ENCODE measurements at regions not wholly inside any gene's neighbourhood (a gene's known extent, or its start where the extent isn't known, plus 50 kb on each side); places are given as distances from the start of the nearest gene placed in this dataset.

- no peak for DNase-seq (ENCODE audit: low spot score)
- 86% methylated on average over 1 of the region's 1 CpG for WGBS
- TF ChIP-seq HNF4G (IDR thresholded peaks at IDR 0.05) (no peak), GABPA (IDR thresholded peaks at IDR 0.05 in 1 of 2, conservative IDR thresholded peaks at IDR 0.05 in 1 of 2) (no peak)
- Histone ChIP-seq H3K36me3 (ENCODE audit: control insufficient read depth in 4 of 4, insufficient read depth in 3 of 4, low read depth in 1 of 4, low read length in 3 of 4) (no peaks in the 10 kb centered on the region), H3K4me1 (ENCODE audit: control insufficient read depth in 4 of 4, insufficient read depth in 4 of 4, low read length in 3 of 4) (peaks cover 0 to 5% (median 0%) of the 10 kb centered on the region in 4 donors), H3K4me3 (ENCODE audit: low read depth in 1 of 3, low read length in 3 of 3) (no peak overlapping the region), H3K27me3 (ENCODE audit: control insufficient read depth in 4 of 4, insufficient read depth in 4 of 4, low read length in 3 of 4) (no peaks in the 10 kb centered on the region), H3K9ac (ENCODE audit: low read depth in 1 of 2, low read length in 2 of 2) (no peak overlapping the region), H3K27ac (ENCODE audit: low read depth in 1 of 2, low read length in 2 of 2) (no peak overlapping the region), H3K9me3 (ENCODE audit: control insufficient read depth in 4 of 4, low read length in 3 of 4) (no peaks in the 10 kb centered on the region)
Observed at GRCh38 chr2:64874593-64874992, 114.6 kb upstream of the SLC1A4 start.

GRCh38 chr2:64875368-64875767 lies 113.8 kb upstream of the SLC1A4 start:
- Histone ChIP-seq H3K4me3 (ENCODE audit: low read depth in 1 of 3, low read length in 3 of 3) (no peak overlapping the region), H3K27me3 (ENCODE audit: control insufficient read depth in 4 of 4, insufficient read depth in 4 of 4, low read length in 3 of 4) (no peaks in the 10 kb centered on the region), H3K4me1 (ENCODE audit: control insufficient read depth in 4 of 4, insufficient read depth in 4 of 4, low read length in 3 of 4) (peaks cover 0 to 5% (median 0%) of the 10 kb centered on the region in 4 donors), H3K9ac (ENCODE audit: low read depth in 1 of 2, low read length in 2 of 2) (no peak overlapping the region), H3K27ac (ENCODE audit: low read depth in 1 of 2, low read length in 2 of 2) (no peak overlapping the region), H3K36me3 (ENCODE audit: control insufficient read depth in 4 of 4, insufficient read depth in 3 of 4, low read depth in 1 of 4, low read length in 3 of 4) (no peaks in the 10 kb centered on the region), H3K9me3 (ENCODE audit: control insufficient read depth in 4 of 4, low read length in 3 of 4) (no peaks in the 10 kb centered on the region)
- DNase-seq (ENCODE audit: low spot score) = no peak
- TF ChIP-seq HNF4A (conservative IDR thresholded peaks at IDR 0.05) (no peak), ZBTB33 (IDR thresholded peaks at IDR 0.05) (no peak), TAF1 (conservative IDR thresholded peaks at IDR 0.05) (no peak), ATF3 (IDR thresholded peaks at IDR 0.05) (no peak), EGR1 (IDR thresholded peaks at IDR 0.05; ENCODE audit: low read depth in 2 of 2) (no peak), HNF4G (IDR thresholded peaks at IDR 0.05) (no peak), RAD21 (IDR thresholded peaks at IDR 0.05) (no peak), YY1 (IDR thresholded peaks at IDR 0.05) (no peak), REST (IDR thresholded peaks at IDR 0.05) (no peak), NR2F2 (IDR thresholded peaks at IDR 0.05) (no peak), MAX (IDR thresholded peaks at IDR 0.05) (no peak), GABPA (IDR thresholded peaks at IDR 0.05 in 1 of 2, conservative IDR thresholded peaks at IDR 0.05 in 1 of 2) (no peak), JUND (IDR thresholded peaks at IDR 0.05) (no peak), SP1 (IDR thresholded peaks at IDR 0.05) (no peak), RXRA (IDR thresholded peaks at IDR 0.05) (no peak), FOXA2 (IDR thresholded peaks at IDR 0.05) (no peak), CTCF (IDR thresholded peaks at IDR 0.05; ENCODE audit: low read depth, low read length, missing input control) (no peak)
- WGBS = 81% methylated on average over 2 of the region's 2 CpGs

Data from liver (tissue), 8 donors.